ENCODE measurements at regions not wholly inside any gene's neighbourhood (a gene's known extent, or its start where the extent isn't known, plus 50 kb on each side); places are given as distances from the start of the nearest gene placed in this dataset.

DNA sequence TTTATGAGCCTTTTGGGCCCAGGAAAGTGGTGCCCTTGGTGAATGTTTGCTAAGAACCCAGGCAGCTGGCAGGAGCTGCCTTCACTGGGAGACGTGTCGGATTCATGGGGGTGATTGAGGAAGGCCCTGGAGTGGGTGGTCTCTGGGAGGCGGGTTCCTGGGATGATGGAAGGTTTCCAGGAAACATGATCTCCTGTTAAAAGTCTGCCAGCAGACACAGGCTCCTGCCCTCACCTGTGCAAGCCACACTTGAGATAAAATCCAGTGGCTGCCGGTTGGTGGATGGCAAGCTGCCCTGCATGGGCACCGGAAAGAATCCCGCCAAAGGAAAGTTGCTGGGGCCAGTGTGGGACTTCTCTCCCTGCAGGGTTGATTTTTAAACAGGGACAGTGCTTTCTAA lies 189.0 kb upstream of the CIBAR2 start:
- no peak for DNase-seq

DNA sequence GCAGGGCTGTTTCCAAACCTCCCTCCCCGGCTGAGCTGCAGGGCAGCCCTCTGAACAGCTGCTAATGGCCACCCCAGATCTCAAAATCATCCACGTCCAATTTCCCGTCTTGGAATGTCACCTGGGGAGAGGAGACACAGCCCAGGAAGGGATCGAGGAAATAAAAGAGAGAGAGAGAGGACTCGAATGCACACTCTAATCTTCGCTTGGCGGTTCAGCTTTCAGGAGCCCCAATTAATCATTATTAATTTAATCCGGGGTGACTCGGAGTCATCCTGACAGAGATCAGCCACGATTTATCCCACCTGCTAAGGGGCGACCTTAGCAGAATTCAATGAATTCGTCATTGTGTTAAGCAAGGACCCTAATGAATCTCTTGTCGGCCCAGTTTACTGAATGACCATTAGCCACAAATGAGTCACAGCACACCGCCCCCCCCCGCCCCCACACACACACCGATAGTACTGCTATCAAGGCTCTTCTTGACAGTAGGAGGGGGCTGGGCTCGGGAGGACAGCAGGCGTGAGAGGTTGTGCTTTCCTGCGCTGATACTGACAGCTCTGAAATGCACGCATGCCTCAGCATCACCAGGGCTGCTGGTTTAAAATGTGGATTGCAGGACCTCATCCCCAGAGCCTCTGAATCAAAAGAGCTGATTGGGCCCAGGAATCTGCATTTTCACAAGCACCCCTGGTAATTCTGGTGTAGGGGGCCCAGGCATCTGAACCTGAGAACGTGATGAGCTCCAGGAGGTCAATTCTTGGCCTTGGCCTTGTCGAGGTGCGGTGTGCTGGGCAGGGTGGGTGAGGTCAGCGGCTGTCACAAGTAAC lies 190.0 kb upstream of the CIBAR2 start:
- no peak for DNase-seq

DNA sequence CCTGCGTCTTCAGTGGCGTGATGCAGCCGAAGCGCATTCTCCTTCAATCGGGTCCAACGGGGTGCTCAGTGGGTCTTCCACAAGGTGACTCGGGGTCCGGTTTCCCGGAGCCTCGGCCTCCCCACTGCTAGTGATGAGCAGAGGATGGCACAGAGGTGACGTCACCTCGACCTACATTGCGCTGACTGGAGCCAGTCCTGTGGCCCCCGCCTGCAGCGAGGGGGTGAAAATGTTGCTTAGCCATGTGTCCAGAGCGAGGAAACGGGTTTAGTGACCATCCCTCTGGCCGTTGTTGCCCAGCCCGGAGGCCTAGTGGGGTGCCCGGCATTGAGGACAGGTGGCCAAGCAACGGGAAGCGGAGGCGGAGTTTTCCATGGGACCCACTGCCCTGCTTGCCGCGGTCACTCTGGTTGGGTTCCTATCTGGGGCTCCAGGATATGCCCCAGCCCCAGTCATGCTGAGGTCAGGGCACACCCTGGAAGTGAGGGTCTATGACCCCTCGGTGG lies 190.6 kb upstream of the CIBAR2 start:
- DNase-seq, result no peak

DNA sequence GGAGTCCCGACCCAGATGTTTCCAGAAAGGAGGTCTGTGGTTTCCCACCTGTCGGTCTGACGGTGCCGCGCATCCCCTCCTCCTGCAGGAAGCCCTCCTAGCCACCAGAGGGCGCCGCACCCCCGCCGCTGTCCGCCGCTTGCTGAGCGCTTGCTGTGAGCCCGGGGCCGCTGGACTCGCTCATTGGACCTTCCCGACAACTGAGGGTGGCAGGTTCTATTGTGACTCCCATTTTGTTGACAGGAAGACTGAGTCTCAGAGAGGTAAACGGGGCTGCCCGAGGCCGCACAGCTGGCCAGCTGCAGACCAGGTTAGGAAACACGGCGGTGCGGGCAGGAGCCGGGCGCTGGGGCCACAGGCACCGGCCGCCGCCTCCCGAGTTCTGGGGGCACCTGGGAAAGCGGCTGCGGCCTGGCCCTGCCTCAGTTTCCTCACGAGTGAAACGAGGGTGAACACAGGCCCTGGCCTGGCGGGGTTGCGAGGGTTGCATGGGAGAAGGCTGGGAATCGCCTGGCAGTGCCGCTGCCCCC lies 191.1 kb upstream of the CIBAR2 start:
- peak; percentile 86 for DNase-seq

DNA sequence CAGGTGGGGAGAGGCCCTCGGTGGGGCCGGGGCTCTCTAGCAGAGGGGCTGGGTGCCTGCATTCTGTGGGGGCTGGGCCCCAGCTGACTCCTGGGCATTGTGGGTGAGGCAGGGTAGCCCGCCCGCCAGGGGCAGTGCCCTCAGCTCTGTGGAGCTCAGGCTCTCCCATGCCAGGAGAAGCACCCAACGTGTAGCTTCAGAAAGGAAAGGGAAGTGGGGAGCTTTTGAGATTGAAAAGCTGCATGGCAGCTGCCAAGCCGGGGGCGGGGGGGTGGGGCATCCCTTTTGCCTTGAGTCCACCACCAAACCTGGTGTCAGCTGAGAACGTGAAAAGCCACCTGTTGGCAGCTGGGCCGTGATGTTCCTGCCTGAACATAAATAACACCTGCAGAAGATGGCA lies 192.1 kb upstream of the CIBAR2 start:
- no peak for DNase-seq

DNA sequence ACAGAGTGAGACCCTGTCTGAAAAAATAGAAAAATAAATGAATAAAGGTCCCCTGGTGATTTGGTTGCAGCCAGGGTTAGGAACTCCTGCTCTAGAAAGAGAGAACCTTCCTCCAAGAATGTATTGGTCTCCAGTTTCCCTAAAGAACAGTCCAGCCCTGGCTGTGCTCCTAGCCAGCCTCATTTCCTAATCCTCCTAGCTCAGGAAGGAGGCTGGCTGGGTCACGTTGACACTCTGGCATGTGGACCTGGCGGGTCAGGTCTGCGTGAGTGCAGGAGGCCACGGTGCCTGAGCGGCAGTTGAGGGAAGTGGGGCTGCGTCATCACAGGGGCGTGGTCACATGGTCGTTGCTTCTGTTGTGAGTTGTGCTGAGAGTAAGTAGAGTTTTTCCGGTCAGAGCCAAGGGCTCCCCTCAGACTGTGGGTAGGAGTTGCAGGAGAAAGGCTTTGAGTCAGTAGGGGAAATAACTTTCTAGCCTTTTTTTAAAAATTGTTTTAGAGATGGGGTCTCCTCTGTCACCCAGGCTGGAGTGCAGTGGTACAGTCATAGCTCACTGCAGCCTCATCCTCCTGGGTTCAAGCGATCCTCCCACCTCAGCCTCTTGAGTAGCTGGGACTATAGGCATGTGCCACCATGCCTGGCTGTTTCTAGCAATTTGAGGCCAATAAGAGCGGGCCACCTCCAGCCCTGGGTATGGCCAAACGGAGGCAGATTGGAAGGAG lies 194.0 kb upstream of the CIBAR2 start:
- peak; percentile 88 for DNase-seq

DNA sequence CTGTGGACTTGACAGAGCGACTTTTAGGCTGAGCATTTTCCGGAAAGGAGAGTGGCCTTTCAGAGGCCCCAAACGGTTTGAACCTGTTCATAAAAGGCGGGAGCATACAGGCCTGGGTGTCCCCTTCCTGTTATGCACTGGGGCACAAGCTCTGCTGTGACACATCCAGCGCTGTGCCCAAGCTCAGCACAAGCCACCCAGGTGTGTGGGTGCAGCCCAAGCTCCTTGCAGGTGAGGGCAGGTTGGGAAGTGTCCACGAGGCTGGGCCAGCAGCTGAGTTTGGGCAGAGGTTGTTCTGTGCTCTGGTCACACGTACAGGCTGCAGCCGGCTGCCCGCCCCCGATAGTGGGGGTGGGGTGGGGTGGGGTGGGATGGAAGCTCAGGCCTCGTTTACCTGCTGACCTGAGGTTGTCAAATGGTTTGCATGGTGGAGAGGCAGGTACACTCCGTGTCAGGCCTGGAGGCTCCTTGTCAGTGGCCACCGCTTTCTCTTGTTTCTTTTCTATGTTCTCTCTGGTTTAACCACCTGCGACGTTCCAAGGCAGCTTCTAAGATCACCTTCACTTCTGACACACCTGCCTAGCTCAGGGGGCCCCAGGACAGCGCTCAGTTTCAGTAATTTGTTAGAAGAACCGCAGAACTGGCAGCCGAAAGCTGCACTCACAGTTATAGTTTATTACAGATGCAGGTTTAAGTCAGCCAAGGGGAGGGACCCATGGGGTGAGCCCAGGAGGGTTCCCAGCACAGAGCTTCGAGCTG lies 194.7 kb upstream of the CIBAR2 start:
- DNase-seq, result no peak

DNA sequence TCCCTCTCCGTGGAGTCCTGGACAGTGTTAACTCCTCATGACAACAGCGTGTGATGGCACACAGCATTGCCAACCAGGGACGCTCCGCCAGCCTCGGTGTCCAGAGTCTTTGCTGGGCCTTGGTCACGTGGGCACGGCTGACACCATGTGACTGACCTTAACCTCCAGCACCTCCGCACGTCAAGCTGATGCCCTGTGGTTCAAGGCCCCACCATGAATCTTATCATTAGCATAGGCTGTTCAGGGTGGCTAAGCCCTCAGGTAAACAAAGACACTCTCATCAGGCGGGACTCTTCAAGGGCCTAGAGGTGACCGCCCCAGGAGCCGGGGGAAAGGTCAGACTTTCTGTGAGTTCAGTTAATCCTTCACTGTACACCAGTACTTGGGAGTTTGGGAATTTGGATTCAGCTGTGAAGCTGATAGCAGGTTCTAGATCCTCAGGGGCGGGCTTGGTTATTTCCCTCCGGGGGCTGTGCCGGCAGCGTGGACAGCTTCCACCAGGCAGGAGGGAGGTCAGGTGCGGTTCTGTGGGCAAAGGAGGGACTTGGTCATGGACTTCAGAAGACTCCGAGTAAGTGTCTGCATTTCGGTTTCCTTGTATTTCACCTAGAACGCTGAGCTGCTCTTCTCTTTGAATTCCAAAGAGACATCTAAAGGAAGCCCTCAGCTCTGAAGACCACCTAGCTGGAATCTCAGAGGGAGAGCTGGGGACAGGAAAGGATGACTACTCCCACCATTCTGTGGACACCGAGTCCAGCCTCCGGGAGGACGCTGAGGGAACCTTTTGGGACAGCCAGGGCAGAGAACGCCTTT lies 195.5 kb upstream of the CIBAR2 start:
- DNase-seq, result no peak

DNA sequence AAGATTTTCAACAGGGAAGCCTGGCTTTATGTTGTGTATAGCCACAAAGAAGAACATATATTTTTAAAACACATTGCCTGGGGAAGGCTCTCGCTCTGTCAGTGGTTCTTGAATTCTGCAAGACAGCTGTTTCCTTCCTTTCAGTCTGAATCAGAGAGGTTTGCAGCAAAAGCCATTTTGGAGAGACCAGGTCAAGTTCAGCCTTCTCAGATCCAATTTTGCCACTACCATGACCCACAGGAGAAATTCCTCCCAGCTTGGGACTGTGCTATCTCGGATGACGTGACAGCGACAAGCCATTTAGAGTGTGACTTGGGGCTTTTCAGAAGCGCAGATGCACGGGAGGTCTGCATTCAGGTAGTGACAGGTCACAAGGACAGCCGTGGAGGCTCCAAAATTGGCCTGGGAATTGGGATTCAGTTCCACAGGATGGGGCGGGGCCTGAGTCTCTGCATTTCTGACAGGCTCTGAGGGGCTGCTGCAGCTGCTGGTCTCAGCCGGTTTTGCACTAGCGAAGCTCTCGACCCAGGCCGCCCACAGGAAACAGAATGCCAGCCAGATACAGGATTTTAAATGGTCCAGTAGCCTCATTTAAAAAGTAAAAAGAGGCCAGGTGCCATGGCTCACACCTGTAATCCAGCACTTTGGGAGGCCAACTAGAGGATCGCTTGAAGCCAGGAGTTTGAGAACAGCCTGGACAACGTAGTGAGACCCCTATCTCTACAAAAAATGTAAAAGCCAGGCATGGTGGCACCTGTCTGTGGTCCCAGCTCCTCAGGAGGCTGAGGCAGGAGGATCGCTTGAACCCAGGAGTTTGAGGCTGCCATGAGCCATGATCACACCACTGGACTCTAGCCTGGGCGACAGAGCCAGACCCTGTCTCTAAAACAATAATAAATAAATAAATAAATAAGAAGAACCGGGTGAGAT lies 196.6 kb upstream of the CIBAR2 start:
- DNase-seq, result peak; percentile 24

DNA sequence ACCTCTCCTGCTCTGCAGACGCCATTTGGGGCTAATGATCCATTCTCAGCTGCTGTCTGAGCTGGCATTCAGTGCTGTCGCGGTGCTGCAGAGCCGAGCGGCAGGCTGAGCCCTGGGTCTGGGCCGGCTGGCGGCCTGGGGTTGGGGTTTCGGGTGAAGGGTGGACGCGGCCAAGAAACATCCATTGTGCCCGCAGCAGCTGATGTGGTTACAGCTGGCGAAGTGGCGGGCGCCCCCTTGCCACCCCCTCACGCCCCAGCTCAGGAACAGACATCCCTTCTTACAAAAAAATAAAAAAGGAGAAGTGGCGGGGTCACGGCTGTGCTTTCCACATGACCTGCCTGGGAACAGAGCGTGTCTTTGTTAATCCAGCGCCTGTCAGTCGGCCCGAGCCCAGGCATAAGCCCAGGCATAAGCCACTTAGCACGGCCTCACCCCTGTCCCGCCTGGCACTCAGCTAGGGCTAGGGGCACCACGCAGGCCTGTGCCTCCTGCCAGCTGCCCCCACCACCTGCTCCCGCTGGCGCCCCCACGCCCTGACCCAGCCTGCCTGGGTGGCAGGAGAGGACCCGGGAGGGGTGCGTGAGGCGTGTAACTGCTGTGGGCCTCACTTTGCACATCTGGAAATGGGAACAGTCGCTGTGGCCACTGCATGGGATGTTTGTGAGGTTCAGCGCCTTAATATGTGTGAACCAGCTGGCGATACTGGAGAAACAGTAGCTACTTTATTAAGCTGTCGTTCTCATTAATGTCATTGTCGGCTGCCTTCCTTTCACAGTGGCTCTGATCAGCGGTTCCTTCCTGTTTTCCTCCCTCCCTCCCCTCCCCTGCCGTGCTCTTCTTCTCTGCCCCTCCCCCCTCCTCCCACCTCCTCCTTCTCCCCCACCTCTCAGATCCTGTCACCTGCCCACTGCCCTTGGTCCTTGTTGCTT lies 197.7 kb upstream of the CIBAR2 start:
- no peak for DNase-seq

DNA sequence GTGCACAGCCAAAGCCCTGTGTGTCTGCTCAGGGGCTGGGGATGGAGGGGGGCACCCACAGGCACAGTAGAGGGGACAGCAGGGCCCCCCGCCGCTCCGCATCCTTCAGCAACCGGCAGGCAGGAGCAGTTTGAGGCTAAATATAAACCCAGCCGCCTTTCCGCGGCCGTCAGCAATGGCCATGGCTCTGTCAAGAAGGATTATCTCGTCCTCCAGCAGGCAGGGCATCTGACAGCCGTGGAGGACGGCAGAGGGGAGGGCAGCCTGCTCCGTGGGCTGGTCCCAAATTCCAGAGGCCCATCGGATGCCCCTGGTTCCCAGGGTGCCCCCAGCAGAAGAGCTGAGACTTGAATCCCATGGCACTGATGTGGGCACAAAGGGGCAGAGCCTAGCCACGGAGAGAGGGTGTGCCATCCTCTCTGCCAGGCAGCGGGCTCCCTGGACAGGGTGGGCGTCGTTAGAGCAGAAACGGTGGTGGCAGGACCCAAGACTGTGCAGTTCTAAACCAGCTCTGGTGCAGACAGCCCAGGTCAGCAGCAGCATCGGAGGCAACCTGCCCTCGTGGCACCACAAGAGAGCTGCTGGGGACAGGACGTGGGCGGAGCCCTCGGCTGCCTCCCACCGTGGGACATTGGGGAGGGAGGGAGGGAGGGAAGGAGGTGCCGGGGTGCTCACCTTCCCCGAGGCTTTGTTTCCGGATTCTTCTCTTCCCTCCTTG lies 198.8 kb upstream of the CIBAR2 start:
- no peak for DNase-seq

DNA sequence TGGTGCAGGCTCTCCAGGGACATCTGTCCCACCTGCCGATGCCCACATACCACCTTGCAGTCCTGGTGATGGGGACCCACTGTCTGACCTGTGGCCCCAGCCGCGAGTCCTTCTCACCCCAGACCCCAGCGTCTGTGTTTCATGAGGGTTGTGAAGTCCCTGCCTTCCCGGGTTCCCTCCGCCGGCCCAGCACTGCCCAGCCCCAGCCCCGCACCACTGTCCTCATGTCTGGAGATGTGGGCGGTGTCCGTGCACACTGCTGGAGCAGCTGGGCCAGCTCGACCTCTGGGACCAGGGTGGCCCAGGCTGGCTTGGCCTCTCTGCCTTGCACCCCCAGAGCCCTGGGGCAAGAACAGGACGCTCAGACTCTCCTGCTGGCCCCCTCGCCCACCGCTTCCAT lies 199.5 kb upstream of the CIBAR2 start:
- no peak for DNase-seq

DNA sequence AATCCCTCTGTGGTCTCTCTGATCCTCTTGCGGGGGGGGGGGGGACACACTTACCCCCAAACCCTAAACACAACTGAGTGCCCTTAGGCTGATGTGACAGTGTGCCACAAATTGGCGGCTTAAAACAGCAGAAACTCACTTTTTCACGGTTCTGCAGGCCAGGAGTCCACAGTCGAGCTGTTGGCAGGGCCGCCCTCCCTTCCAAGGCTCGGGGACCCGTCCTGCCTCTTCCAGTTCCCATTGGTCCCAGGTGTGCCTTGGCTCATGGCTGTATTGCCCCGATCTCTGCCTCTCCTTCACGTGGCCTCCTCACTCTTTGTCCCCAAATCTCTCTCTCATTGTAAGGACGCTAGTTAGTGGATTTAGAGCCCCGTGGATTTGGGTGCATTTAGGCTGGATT lies 199.9 kb upstream of the CIBAR2 start:
- no peak for DNase-seq

DNA sequence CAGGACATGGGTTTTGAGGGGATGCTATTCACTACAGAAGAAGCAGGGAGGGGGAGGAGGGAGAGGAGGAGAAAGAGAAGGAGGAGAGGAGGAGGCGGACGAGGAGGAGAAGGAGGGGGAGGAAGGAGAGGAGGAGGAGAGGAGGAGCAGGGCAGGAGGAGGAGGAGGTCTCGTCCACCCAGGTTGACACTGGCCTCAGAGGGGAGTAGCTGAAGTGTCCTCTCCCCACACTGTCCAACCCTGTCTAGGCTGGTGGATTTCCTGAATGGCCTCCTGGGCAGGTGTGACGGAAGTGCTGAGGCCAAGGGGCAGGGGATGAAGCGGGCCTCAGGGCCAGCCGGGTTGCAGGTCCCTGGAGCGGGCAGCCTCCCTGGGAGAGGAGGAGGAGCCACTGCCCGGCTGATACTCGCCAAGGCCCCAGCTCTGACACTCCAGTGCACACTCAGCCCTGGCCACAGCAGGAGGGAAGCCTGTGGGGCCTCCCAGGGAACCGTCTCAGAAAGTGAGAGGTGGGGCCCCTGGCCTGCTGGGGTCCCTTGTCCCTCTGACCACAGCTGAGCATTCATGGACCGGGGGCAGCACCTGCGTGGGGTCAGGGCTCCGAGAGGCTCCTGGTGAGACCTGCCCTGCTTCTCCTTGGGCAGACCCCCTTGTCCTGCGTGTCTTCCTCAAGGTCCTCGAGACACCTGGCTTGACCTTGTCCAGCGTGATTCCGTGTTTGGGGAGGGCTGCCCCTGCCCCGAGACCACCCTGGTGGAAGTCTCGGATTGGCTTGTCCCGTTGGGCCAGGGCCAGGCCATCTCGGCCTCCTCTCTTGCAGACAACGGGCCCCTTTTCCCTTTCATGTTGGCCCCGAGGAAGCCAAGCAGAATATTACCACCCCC lies 200.6 kb upstream of the CIBAR2 start:
- DNase-seq, result no peak

DNA sequence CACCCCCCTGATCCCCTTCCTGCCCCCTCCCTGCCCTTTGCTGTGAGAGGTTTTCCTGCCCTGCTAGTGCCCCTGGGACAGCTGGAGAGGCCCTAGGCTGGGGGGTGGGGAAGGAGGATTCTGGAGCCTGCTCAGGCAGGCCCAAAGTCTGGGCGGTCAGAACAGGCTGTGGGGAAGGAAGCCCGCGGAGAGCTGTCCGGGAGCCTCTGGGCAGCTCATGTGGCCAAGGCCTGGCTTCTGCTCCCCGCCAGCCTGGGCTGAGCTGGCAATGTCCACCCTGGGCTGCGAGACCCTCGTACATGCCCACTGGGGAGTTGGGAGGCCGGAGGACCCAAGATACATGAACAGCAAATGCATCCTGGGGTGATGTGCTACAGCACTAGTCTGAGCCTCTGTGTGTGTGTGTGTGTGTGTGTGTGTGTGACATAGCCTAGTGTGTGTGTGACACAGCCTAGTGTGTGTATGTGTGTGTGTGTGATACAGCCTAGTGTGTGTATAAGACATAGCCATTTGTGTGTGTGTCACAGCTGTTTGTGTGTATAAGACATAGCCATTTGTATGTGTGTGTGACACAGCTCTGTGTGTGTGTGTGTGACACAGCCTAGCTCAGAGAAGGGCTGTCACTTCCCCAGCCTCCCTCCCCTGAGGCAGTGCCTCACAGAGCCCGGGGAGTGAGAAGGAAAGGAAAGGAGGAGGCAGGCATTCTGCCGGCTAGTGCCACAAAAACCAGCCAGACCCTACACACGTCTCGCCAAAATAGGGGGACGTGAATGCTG lies 201.4 kb upstream of the CIBAR2 start:
- DNase-seq, result no peak

DNA sequence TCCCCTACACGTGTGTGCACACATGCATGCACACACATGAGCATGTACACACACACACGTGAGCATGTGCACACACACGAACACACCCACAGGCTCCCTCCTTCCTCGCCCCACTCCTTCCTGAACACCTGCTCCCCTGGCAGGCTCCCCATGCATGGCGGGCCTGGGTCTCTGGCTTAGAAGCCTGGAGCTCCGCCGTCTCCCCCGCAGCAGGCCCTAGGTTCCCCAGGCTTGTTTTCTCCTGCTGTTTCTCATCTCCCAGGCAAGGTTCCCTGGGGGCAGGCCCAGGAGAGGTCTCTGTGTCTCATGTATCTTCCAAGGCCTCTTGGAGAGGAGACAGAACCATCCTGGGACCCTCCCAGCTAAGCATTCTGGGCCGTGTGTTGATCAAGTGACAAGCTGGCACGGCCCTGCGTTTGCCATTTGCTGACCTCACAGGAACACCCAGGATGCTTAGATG lies 202.3 kb upstream of the CIBAR2 start:
- DNase-seq, result no peak

DNA sequence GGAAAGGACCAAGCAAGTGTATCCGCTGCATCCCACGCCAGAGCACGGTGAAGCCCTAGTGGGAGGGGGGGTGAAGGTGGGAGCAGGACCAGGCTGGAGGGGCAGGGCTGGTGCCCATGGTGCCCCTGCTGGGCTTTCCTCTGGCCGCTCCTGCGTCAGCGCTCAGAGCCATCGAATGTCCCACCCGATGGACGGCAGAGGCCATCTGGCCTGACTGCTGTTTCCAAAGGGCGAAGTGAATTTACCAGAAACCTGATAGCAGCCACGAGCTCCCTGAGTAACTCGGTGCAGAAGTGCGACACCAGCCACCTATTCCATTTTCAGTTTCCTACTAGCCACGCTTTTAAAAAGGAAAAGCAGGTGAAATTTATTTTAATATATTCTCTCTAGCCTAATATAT lies 203.6 kb upstream of the CIBAR2 start:
- no peak for DNase-seq
